H1 (cell line): ENCODE measurements at regions not wholly inside any gene's neighbourhood (a gene's known extent, or its start where the extent isn't known, plus 50 kb on each side); places are given as distances from the start of the nearest gene placed in this dataset.

ENCODE experiments used
- CTCF ChIA-PET: fragments of 300-600 bp; sonication (Branson Sonifier 250); formaldehyde crosslinking; loops from one replicate; lab custom pipeline; 2021; ENCODE audit not compliant: partially characterized antibody; lab: Charles Lee
- POLR2A ChIA-PET: fragments of 300-600 bp; sonication (Branson Sonifier 250); formaldehyde crosslinking; loops from one replicate; lab custom pipeline; 2021; ENCODE audit warnings: inconsistent platforms; ENCODE audit not compliant: partially characterized antibody; lab: Charles Lee
- DNase-seq, 2 experiments: peaks; one replicate each; pipeline versions ENCODE4 v3.0.0 to v3.0.0-alpha.2; 2010 to 2022; ENCODE audit warnings: low spot score in 2 of 2, low read depth in 1 of 2, mixed read lengths in 1 of 2
- FAIRE-seq: peaks from 2 replicates; lab custom pipeline; 2011; peaks lifted over from hg19 to GRCh38; lab: Jason Lieb, UNC
- H2AFZ ChIP-seq: 2 replicates; pipeline ENCODE4 v1.8.1; 2012; ENCODE audit warnings: low read length, inconsistent platforms
- H2AK5ac ChIP-seq: 2 replicates; pipeline ENCODE4 v1.6.1; 2013; ENCODE audit warnings: low read depth, low read length
- H2BK120ac ChIP-seq: replicated peaks from 2 replicates; pipeline ENCODE3; 2013; ENCODE audit warnings: low read depth, low read length, inconsistent platforms
- H2BK12ac ChIP-seq: 2 replicates; pipeline ENCODE4 v1.6.1; 2013; ENCODE audit warnings: low read depth, low read length
- H2BK15ac ChIP-seq: 2 replicates; pipeline ENCODE4 v1.6.1; 2013; ENCODE audit warnings: low read length
- H2BK20ac ChIP-seq: 2 replicates; pipeline ENCODE4 v1.6.1; 2013; ENCODE audit warnings: low read length
- H2BK5ac ChIP-seq: 2 replicates; pipeline ENCODE4 v1.6.1; 2013; ENCODE audit warnings: low read depth, low read length
- H3K14ac ChIP-seq: 2 replicates; pipeline ENCODE4 v1.6.1; 2013; ENCODE audit warnings: inconsistent platforms; ENCODE audit not compliant: insufficient read length
- H3K18ac ChIP-seq: 2 replicates; pipeline ENCODE4 v1.6.1; 2013; ENCODE audit warnings: low read length; ENCODE audit errors: extremely low read depth
- H3K23ac ChIP-seq: 2 replicates; pipeline ENCODE4 v1.6.1; 2013; ENCODE audit warnings: inconsistent platforms; ENCODE audit not compliant: insufficient read length
- H3K23me2 ChIP-seq: 2 replicates; pipeline ENCODE4 v1.6.1; 2013; ENCODE audit warnings: low read depth, low read length
- H3K27ac ChIP-seq: 2 replicates; pipeline ENCODE4 v1.6.1; 2011; ENCODE audit warnings: low read depth, low read length, inconsistent platforms
- H3K27me3 ChIP-seq, 4 experiments: replicated peaks in 1 of 4; 1 replicate in 1 of 4; 2 replicates in 3 of 4; pipeline versions ENCODE4 v1.6.1 to v1.8.1; 2011 to 2013; ENCODE audit warnings: low read length in 3 of 4, mild to moderate bottlenecking in 3 of 4, inconsistent platforms in 2 of 4, mixed read lengths in 2 of 4, moderate library complexity in 1 of 4; ENCODE audit not compliant: control insufficient read depth in 3 of 4, insufficient read depth in 3 of 4; ENCODE audit errors: extremely low read depth in 1 of 4
- H3K36me3 ChIP-seq, 4 experiments: 2 replicates each; pipeline versions ENCODE4 v1.6.1 to v1.8.1; 2011 to 2013; ENCODE audit warnings: mild to moderate bottlenecking in 4 of 4, low read length in 3 of 4, moderate library complexity in 2 of 4, control low read depth in 1 of 4, inconsistent platforms in 1 of 4; ENCODE audit not compliant: insufficient read depth in 4 of 4, control insufficient read depth in 2 of 4
- H3K4ac ChIP-seq: replicated peaks from 2 replicates; pipeline ENCODE3; 2013; ENCODE audit warnings: low read length, low read depth, mixed read lengths, inconsistent platforms; ENCODE audit not compliant: insufficient read length
- H3K4me1 ChIP-seq, 4 experiments: replicated peaks in 1 of 4; 1 replicate in 1 of 4; 2 replicates in 3 of 4; pipeline versions ENCODE4 v1.6.1 to v1.8.1; 2011 to 2013; ENCODE audit warnings: low read length in 3 of 4, inconsistent platforms in 2 of 4, mixed read lengths in 1 of 4; ENCODE audit not compliant: insufficient read depth in 4 of 4, control insufficient read depth in 3 of 4
- H3K4me2 ChIP-seq, 2 experiments: 2 replicates each; pipeline versions ENCODE4 v1.6.1 to v1.8.1; 2011 to 2013; ENCODE audit warnings: low read depth in 2 of 2, low read length in 2 of 2, control low read depth in 1 of 2, inconsistent platforms in 1 of 2, mild to moderate bottlenecking in 1 of 2; ENCODE audit not compliant: insufficient read depth in 1 of 2
- H3K4me3 ChIP-seq, 4 experiments: fragments of 200-600, 300-600 bp in 1 of 4; sonication (generic), shearing (Covaris generic), sonication (Bioruptor Twin) in 1 of 4; 2 replicates each; pipeline versions ENCODE4 v1.5.1 to v1.8.1; 2011 to 2016; ENCODE audit warnings: low read length in 4 of 4, low read depth in 3 of 4, control low read depth in 2 of 4, inconsistent platforms in 2 of 4, mild to moderate bottlenecking in 2 of 4, mixed read lengths in 1 of 4, moderate library complexity in 1 of 4; ENCODE audit not compliant: insufficient read depth in 2 of 4; ENCODE audit errors: extremely low read depth in 1 of 4
- H3K56ac ChIP-seq: replicated peaks from 2 replicates; pipeline ENCODE3; 2013; ENCODE audit warnings: low read depth, mild to moderate bottlenecking, mixed read lengths, low read length, inconsistent platforms; ENCODE audit not compliant: insufficient read length
- H3K79me1 ChIP-seq: 2 replicates; pipeline ENCODE4 v1.6.1; 2013; ENCODE audit warnings: low read depth, low read length, control low read depth
- H3K79me2 ChIP-seq, 2 experiments: 2 replicates each; pipeline versions ENCODE4 v1.6.1 to v1.8.1; 2012 to 2013; ENCODE audit warnings: low read length in 2 of 2, mild to moderate bottlenecking in 2 of 2, inconsistent platforms in 1 of 2; ENCODE audit not compliant: insufficient read depth in 2 of 2, control insufficient read depth in 1 of 2
- H3K9ac ChIP-seq, 4 experiments: replicated peaks in 1 of 4; 1 replicate in 1 of 4; 2 replicates in 3 of 4; pipeline versions ENCODE4 v1.6.1 to v1.8.1; 2011 to 2013; ENCODE audit warnings: low read depth in 3 of 4, low read length in 3 of 4, control low read depth in 2 of 4, mild to moderate bottlenecking in 2 of 4, moderate library complexity in 2 of 4, inconsistent platforms in 1 of 4; ENCODE audit errors: extremely low read depth in 1 of 4
- H3K9me3 ChIP-seq, 2 experiments: 2 replicates each; pipeline versions ENCODE4 v1.6.1 to v1.8.1; 2012 to 2013; ENCODE audit warnings: mild to moderate bottlenecking in 2 of 2, moderate library complexity in 2 of 2, control low read depth in 1 of 2, inconsistent platforms in 1 of 2, low read depth in 1 of 2, low read length in 1 of 2, mixed read lengths in 1 of 2; ENCODE audit not compliant: insufficient read depth in 2 of 2
- H4K20me1 ChIP-seq, 2 experiments: replicated peaks in 1 of 2; 2 replicates each; pipeline versions ENCODE3 to v1.8.1; 2011 to 2013; ENCODE audit warnings: inconsistent platforms in 2 of 2, low read length in 2 of 2, mild to moderate bottlenecking in 1 of 2; ENCODE audit not compliant: insufficient read depth in 2 of 2, control insufficient read depth in 1 of 2
- H4K5ac ChIP-seq: 2 replicates; pipeline ENCODE4 v1.6.1; 2013; ENCODE audit warnings: low read length, low read depth, mixed read lengths, inconsistent platforms; ENCODE audit not compliant: insufficient read length
- H4K8ac ChIP-seq: 2 replicates; pipeline ENCODE4 v1.8.0; 2013; ENCODE audit warnings: mild to moderate bottlenecking, moderate library complexity, low read length, inconsistent platforms; ENCODE audit not compliant: insufficient read depth; ENCODE audit errors: extremely low read depth
- H4K91ac ChIP-seq: replicated peaks from 2 replicates; pipeline ENCODE3; 2013; ENCODE audit warnings: low read length, mixed read lengths, inconsistent platforms; ENCODE audit not compliant: insufficient read length
- EGR1 ChIP-seq: IDR thresholded peaks from 2 replicates; pipeline ENCODE4 v1.6.1; 2011; ENCODE audit warnings: low read depth, low read length, borderline replicate concordance
- GABPA ChIP-seq: IDR thresholded peaks from 2 replicates; pipeline ENCODE4 v1.6.1; 2011; ENCODE audit warnings: mild to moderate bottlenecking, low read length, moderate library complexity, borderline replicate concordance; ENCODE audit not compliant: insufficient read depth
- RFX5 ChIP-seq: IDR thresholded peaks from 2 replicates; pipeline ENCODE4 v1.6.1; 2011; ENCODE audit warnings: low read depth, low read length, improper control_type of control experiment, borderline replicate concordance
- YY1 ChIP-seq: IDR thresholded peaks from 2 replicates; pipeline ENCODE4 v1.6.1; 2011; ENCODE audit warnings: low read depth, mild to moderate bottlenecking, low read length
- WGBS, 2 experiments: shearing (Covaris generic) in 1 of 2; methylation state at CpG; one replicate each; pipeline versions ENCODE4 v1.1.6 to v1.1.7; 2013 to 2015; ENCODE audit warnings: low lambda C conversion rate in 2 of 2, mixed read lengths in 2 of 2, inconsistent platforms in 1 of 2, low coverage in 1 of 2, missing lambda C conversion rate in 1 of 2; ENCODE audit not compliant: insufficient replicate concordance in 2 of 2, insufficient coverage in 1 of 2, insufficient read length in 1 of 2; ENCODE audit errors: extremely low coverage in 1 of 2, missing lambda C conversion rate in 1 of 2; 5-methylcytosine and 5-hydroxymethylcytosine counted together

GRCh38 chr4:181043486-181043885 is 1199.7 kb upstream of the TENM3 start:
- CTCF ChIA-PET = no interaction called here
- WGBS, 2 experiments = 90% methylated on average over 4 of the region's 4 CpGs; no CpG with 5 or more reads in 1 of the 2 experiments

More at GRCh38 chr4:181043486-181043885, 1199.7 kb upstream of the TENM3 start:
- TF ChIP-seq RFX5 (no peak), EGR1 (no peak), YY1 (no peak), GABPA (no peak)
- TF ChIP-seq, all 59 proteins: peak for 0
- Histone ChIP-seq H3K14ac (no peak overlapping the region), H3K4me1 (no peaks in the 10 kb centered on the region), H4K5ac (no peak overlapping the region), H3K23me2 (no peaks in the 10 kb centered on the region), H3K27ac (no peak overlapping the region), H3K9me3 (no peaks in the 10 kb centered on the region), H3K56ac (no peak overlapping the region), H3K4ac (no peak overlapping the region), H4K91ac (no peak overlapping the region), H3K4me2 (no peak overlapping the region), H2BK120ac (no peak overlapping the region), H2BK20ac (no peak overlapping the region), H4K20me1 (no peaks in the 10 kb centered on the region), H2AFZ (no peak overlapping the region), H3K79me1 (no peaks in the 10 kb centered on the region), H4K8ac (no peak overlapping the region), H2BK15ac (no peak overlapping the region), H3K23ac (no peak overlapping the region), H3K9ac (no peak overlapping the region), H2BK5ac (no peak overlapping the region), H3K18ac (no peak overlapping the region), H3K4me3 (no peak overlapping the region), H2AK5ac (no peak overlapping the region), H2BK12ac (no peak overlapping the region), H3K27me3 (no peaks in the 10 kb centered on the region), H3K79me2 (no peaks in the 10 kb centered on the region), H3K36me3 (no peaks in the 10 kb centered on the region)
- DNase-seq (no peak), FAIRE-seq (no peak)
- POLR2A ChIA-PET = no interaction called here
